Globus pallidus (tissue), 1 donor: ENCODE measurements at regions not wholly inside any gene's neighbourhood (a gene's known extent, or its start where the extent isn't known, plus 50 kb on each side); places are given as distances from the start of the nearest gene placed in this dataset.
"Not testable (repeated sequence)": the region's sequence is repeated elsewhere in the genome, so short reads cannot be mapped to it uniquely, and the experiment has no call there.

Experiments used
- DNase-seq: peaks from one replicate; pipeline ENCODE4 v3.0.0-alpha.2; 2015; ENCODE audit warnings: low spot score

DNA sequence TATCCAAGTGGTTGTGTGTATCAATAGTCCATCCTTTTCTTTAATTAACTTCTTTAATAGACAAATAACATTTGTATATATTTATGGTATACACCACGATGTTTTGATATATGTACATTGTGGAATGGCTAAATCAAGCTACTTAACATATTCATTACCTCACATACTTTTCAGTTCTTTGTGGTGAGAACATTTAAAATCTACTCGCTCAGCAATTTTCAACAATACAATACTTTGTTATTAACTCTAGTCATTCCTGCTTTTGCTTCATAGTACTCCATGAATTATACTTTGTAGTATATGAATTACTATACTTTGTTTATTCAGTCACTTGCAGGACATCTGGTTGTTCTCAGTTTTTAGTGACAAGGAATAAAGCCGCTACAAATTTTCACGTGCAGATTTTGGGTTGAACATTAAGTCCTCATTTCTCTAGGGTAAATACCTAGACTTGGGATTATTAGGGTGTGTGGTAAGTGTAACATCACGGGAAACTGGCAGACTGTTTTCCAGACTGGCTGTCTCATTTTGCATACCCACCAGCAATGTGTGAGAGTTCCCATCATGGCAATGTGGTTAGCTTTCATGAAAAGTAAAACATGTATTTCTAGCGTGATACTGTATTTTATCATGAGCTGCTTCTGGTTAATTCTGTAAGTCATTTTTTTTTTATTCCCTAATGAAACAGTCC is 354.4 kb upstream of the WWC1 start:
- no peak for DNase-seq

DNA sequence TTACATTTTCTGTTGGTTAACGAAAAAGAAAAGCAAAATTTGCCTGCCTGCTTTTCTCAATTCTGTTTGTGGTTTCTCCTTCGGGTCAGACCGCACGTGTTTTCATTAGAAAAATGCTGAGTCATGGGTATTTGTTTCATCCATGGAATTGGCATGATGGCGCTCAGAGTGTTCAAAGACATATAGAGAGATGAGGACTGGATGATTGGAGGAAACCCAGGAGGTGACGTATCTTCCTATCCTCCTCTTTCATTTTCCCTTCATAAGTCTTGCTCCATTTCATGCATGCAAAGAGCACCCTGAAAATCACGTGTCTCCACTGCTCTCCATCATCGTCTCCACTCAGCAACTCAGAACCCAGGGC is 353.8 kb upstream of the WWC1 start:
- DNase-seq, result no peak

DNA sequence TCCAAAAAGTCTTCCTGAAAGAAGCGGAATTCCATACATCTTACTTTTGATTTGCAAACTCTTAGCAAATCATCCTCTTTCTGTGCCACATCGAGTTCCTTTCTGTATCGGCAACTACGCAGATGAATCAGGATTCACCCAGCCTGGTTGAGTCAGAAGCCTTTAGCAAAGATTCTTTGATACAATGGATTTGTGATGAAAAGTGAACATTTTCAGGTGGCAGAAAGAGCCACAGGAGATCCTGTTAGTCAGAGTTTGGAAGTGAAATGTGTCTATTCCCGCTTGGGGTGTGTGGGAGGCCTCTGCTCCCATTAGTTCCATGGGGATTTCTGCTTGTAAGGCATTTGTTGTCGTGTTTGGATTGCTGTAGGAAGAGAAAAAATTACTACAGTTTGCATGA is 351.8 kb upstream of the WWC1 start:
- no peak for DNase-seq

DNA sequence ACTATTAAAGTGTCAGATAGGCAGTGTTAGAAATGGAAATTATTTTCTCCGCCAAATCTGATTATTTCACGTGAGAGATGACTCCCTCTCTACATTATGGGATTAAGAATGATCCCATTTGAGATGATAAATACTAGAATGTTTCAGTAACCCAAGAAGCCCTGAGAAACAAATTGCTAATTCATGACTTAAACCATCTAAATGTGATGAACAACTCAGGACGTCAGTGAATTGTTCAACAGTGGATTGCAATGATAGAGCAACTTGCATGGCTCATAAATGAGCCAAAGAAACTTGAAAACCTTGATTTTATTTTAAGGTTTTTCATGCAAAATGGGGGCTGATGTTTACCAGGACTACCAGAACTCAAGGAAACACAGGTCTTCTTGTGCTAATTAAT is 350.5 kb upstream of the WWC1 start:
- DNase-seq, result no peak

DNA sequence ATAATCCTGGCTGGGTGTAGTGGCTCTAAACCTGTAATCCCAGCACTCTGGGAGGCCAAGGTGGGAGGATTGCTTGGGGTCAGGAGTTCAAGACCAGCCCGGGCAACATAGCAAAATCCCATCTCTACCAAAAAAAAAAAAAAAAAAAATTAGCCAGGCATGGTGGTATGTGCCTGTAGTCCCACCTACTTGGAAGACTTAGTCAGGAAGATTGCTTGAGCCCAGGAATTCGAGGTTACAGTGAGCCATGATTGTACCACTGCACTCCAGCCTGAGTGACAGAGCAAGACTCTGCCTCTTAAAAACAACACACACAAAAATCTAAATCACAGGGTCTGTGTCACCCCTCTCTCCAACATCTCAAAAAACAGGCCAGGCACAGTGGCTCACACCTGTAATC is 349.9 kb upstream of the WWC1 start:
- not testable (repeated sequence) for DNase-seq

DNA sequence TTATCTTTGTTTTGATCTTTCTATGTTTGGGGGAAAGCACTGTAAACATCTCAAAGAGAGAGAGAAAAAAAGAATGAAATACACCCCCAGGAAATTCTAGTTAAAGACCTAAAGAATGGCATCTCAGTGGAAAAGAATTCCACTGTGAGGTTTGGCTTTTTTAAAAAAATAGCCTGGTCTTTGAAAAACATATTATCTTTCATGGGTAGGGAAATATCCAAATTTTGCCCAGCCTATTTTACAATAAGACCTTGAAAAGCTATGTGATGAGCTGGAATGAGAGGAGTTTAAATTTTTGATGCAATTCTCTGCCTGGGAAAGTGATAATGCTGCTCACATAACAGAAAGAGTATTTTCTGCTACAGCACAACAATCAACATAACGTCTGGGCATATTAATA is 348.1 kb upstream of the WWC1 start:
- no peak for DNase-seq

DNA sequence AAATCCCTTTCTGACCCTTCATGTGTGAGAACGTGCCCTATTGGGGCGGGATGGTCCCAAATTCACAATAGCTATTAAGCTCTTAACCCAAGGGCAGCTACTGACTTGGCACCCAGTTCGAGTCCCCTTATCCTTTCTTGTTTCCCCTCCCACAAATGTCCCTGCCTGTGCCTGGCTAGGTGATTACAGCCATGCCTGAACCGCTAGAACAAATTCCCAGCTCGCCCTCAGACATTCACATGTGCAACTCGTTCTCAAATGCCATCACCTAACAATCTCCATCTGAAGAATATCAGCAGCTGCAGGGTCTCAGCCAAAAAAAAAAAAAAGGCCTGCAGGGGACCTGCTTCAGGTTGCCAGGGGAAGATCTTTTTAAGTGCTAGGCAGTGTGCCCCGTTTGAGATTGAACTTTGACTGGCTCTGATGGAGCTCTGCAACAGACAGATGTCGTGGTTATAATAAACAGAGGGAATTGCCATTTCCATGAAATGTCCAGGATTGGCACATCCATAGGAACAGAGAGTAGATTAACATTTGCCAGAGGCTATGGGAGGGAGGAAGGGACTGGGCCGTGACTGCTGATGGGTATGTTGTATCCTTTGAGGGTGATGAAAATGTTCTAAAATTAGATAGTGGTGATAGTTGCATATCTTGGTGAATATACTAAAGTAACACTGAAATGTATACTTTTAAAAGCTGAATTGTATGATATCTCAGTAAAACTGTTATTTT is 347.2 kb upstream of the WWC1 start:
- no peak for DNase-seq

DNA sequence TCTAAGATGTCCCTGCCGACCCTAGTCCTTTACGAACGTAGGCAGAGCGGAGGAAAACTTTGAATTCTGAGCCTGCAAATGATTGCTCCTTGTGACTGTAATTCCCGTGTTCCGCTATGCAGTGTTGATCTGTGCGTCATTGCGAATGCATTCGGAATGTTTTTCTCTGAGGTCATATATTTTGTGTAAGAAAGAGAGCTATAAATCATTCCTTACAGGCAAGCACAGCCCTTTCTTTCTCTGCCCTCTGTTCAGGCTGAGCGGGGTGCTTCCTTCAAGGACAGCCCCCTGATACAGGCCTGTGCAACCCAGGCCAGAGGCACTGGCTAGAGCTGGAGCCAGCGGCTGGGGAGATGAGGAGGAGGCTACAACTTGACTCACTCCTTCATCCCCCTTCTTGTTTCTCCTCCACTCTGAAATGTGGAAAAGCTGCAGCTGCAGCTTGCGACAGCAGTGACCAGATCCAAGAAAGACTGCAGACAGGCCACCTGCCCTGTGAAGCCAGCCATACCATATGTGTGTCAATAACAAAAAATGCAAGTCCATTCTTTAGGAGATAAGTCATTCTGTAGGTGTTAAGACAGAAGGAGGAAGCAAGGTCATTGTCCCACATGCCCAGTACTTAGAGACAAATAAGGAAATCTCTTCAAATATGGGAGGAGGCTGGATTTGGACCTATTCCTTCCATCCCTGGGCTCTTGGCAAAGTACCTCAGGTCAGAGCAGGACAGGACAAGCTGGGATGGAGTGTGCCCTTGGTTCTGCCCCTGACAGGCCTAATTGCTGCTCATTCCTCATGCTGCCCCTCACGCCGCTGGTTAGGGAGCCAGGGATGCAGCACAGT is 345.7 kb upstream of the WWC1 start:
- DNase-seq, result no peak

DNA sequence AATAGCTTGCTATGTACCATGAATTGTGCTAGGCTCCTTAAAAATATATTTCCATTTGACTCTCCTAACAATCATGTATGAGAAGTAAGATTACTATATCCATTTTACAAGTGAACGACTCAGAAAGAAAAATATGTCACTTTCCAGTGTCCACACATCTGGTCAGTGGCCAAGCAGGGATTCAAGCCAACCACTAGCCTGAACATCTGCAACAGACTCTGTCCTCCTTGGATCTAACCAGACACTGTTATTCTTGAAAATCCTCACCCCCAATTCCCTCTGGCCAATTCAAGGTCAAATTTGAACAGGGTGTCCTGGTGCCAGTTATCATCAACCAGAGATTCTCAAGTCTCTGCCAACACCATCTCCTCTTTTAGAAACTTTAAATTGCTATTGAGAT is 344.1 kb upstream of the WWC1 start:
- DNase-seq, result no peak

DNA sequence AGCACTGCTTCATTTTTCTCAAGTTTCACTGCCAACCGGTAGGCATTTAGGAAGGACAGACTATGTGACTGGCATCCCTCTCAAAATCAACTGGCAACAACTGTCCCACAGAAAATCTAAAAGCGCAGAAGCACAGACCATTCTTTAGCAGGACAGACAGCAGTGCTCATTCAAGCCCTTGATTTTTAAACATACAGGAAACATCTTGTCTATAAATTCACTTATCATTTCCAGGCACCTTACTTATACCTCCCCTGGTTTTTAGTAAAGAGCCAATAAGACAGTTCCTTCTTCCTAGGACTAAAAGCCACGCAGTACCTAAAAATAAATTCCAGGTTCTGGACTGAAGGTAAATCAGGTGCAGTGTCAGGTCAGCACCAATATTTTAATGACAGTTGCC is 343.2 kb upstream of the WWC1 start:
- no peak for DNase-seq

DNA sequence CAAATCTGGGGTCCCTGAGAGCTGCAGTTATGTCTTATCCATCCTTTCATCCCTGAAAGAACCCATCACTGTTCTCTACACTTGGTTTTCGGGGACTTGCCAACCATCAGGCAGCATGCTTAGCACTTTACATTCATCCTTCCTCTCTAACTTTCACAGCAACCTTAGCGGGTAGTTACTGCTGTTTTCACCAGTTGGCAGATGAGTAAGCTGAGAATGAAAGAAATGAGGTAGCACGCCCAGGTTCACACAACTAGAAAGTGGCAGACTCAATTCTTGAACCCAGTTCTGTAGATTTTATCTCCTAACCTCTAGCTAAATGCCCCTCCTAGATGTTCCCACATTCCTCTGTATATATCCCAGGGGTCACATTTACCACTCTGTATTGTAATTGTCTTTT is 342.0 kb upstream of the WWC1 start:
- no peak for DNase-seq

DNA sequence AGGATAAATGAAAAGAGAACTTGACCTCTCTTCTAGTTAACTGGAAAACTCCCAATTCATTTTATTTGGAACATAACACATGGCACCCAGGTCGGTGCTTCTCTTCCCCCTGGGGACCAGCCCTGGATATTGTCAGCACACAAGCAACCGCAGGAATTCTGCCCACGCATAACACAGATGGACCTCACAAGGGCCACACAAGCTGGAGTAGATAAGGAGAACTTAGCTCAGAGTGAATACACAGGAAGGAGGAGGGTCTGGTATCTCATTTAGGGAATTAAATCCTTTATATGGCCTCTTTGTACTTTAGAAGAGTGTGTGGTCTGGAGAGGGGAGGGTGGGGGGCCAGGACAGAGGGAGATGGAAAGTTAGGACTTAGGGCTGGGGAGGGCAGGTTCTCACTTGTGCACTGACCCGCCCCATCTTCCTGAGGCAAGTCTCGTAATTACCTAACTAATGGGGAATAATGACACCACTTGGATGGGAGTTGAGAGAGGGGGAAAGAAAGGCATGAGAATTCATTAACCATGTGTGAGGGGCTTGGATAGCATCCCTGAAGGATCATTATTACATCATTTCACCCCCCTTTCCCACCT is 341.2 kb upstream of the WWC1 start:
- no peak for DNase-seq

DNA sequence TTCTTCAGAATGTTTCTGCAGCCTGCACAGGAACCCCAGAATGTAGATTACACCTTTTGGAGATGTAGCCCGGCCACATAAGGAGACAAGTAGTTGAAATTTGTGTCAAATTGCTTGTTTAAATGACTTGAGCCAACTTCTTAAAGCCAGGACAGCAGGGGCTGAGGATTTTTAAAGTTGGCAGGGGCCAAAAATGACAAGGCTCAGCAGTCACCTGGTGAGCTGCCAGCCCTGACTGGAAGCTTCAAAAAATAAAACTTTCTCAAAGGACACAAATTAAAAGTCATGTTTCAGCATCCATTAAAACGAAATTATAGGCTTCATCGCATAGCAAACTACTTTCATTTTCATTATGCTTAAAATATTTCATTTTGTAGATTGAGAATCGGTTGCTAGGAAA is 340.3 kb upstream of the WWC1 start:
- DNase-seq, result no peak

DNA sequence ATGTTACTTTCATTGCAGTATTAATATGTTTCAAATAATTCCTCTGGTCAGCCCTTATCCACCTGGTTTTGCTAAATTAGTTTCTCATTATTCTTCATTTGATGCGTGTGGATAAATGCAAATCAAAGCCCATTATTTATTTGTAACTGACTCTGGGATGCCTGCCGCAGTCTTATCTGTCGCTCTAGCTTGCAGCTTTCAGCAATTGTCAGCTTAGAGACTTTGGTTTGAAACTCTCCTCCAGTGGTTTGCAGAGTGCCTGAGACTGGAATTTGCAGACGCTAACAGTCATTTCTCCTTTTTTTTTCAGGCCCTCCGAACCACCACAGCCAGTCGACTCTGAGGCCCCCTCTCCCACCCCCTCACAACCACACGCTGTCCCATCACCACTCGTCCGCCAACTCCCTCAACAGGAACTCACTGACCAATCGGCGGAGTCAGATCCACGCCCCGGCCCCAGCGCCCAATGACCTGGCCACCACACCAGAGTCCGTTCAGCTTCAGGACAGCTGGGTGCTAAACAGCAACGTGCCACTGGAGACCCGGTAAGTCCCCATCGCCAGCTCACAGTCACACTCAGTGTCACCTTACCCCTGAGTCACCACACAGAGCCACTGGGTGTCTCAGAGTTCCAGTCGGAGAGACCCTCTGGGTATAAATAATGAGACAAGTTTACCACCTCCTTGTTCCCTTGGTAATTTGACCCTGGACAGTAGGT is 339.0 kb upstream of the WWC1 start:
- DNase-seq, result no peak

DNA sequence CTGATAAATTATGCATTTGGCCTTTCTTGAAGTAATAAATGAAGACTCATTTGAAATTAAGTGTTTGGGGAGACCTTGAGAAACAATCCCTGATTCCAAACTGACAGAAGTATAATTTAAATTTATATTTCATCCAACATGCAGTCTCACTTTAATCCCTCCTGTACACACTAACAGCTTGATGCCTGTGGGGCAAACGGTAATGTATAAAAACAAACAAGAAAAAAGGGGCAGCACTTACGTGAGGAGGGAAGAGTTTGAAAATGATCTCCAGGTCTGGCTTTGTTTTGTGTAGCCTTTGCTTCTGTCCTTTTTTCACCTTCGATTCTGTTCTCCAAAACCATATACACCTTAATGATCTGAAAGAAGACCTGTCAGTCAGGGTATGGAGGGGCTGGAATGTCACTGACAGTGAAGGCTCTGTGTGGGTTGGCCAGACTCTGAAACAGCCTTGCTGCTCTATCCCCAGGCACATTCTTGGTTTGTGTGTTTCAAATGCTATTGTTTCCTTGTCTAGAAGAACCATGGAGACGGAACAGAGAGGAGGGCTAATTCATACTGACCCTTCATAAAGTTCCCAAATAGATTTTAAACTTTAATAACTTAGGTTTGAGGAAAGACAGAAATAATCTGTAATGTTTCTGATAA is 338.2 kb upstream of the WWC1 start:
- no peak for DNase-seq

DNA sequence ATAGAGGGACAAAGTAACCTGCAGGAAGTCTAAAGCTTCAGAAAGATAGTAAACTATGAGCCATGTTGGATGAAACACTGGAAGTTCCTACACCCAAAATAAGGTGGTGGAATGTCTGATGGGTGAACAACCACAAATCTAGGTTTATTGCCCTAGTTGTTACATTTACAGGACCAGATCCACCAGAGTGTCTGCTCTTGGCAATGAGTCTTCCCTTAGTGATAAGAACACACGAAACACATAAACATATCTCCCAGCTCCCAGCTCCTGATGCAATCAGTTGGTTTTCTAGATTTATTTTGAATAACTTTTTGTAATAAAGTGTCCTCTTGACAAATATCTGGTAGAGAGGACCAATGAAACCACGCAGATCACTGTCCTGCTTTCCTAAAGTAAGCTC is 329.7 kb upstream of the WWC1 start:
- DNase-seq, result no peak

DNA sequence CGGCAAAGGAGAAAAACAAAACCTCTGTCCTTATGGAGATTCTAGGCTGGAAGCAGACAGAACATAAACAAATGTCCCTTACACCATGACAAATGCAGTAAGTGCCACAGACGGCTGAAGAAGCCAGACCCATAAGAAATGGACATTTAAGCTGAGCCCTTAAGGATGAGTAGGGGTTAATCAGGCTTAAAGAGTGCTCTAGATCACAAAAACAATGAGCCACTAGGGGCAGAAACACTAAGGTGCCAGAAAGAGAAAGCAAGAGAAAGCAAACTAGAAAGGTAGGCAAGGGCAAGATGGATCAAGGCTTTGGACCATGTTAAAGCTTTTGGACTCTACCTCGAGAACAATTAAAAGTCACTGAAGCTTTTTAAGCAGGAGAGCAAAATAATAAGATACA is 326.9 kb upstream of the WWC1 start:
- DNase-seq, result no peak

DNA sequence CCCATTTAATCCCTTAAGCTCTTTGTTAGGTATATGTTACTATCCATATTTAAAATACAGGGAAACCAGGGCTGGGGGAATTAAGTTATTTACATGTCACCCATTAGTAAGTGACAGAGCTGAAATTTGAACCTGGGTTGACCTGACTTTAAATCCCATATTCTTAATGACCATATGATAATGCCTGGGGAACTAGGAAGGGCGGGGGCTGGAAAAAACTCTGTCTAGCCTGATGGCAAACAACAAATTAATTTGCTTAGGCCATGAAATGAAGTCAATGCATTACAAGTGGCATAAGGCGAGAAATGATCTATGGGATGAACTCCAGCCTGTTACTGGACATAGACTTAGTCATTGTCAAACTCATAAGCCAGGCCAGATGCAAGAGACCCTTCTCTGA is 325.7 kb upstream of the WWC1 start:
- no peak for DNase-seq

DNA sequence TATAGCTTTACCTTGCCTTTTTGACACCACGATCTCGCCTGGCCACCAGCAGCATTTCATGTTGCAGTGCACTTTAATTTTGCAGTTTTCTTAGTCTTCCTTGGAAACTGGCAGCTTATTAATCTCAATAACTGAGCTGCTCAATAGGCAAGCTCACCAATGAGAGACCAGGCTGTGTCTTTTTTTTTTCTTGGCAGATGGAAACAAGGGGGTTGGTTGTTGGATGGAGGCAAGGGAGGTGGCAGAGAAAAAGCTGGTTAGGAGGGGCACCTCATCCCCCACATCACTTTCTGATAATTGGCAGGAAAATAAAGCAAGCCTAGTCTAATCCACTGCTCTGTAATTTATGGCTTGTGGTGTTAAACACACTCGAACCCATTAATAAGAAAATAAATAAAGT is 324.5 kb upstream of the WWC1 start:
- DNase-seq, result no peak

DNA sequence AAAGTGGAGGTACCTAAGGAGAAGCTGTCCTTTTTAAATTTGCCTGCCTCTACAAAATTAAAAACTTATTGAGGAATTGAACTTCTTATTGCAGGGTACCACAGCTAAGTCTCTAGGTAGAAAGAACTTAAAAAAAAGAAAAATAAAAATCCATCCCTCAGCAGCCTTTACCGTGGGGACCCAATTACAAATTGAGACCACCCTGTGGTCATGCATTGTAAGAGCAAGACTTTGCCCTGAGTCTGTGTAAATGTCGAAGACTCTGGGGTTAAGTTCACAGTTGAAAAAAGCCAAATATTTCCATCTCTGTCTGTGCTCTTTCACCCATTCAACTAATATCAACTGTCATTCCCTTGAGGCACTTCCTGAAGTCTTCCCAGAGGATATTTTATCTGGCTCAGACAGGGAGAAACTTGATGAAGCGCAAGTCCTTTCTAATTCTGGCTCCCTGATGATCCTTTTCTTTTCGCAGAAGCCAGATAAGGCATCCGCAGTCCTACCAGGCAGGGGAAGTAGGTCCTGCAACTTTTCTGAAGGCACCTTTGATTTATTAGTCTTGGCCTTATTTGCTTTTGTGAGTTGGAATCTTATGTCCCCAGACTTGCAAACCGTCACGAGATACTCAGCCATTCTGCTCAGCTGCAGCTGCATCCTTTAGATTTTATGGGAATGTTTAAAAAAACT is 323.8 kb upstream of the WWC1 start:
- no peak for DNase-seq

DNA sequence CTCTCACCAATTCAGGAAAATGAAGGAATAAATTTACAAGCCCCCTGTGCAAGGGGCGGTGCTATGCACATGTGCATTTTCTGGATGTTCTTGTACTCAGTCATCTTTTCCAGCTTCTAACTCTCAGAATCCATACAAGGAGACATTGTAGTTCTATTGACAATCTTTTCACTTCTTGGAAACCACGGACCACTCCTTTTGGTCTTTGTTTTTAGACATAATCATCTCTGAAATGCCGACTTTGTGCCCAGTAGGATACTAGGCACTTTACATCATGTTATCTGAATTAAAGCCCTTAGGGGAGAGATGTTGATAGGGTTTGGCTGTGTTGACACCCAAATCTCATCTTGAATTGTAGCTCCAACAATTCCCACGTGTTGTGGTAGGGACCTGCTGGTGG is 322.6 kb upstream of the WWC1 start:
- DNase-seq, result no peak
